TTC549 (cell line): ENCODE measurements at regions not wholly inside any gene's neighbourhood (a gene's known extent, or its start where the extent isn't known, plus 50 kb on each side); places are given as distances from the start of the nearest gene placed in this dataset.
A peak's percentile ranks its signal among the peaks of the same experiment; 100 is the strongest.

ENCODE experiments used
- FAIRE-seq: peaks from 2 replicates; lab custom pipeline; 2012; peaks lifted over from hg19 to GRCh38; lab: Jason Lieb, UNC

DNA sequence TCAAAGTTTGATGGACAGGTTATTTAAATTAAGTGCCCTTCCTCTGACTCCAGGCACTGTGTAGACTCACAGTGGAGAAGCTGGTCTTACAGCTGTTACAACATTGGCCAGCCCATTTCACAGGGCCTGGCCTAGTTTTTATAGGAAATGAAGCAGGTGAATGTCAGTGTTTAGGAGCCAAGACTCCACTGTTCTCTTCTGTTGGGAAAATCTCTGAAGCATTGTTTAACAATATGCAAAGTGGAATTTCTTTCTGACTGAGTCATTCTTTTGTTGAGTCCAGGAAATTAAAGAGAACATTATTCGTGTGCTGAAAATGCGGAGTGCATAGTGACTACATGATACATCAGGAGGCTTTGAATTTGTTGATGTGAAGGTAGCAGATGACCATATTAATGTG is 64.7 kb downstream of the ARRDC4 start:
- no peak for FAIRE-seq

DNA sequence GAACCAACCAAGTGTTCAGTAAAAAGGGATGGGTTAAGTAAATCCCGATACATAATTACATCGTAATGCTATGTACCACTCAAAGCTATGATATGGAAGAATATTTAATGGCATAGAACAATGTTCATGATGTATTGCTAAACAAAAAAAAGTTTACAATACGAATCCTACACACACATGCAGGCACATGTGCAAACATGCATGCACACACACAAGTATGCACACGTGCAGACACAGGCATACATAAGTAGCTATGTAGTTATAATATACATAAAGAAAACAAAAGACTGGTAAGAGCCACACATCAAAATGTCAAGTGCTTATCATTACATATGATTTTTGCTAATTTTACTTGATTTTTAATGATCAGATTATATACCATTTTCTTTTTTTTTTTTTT is 74.2 kb downstream of the ARRDC4 start:
- no peak for FAIRE-seq

DNA sequence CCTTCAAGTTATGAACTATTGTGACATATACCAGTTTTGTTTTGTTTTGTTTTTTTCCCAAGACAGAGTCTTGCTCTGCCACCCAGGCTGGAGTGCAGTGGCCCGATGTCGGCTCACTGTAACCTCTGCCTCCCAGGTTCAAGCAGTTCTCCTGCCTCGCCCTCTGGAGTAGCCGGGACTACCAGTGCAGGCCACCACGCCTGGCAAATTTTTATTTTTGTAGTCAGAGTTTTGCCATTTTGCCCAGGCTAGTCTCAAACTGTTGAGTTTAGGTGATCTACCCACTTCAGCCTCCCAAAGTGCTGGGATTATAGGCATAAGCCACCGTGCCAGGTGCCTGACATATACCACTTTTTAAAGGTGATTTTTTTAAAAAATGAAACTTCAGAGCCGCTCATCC is 74.6 kb downstream of the ARRDC4 start:
- no peak for FAIRE-seq

DNA sequence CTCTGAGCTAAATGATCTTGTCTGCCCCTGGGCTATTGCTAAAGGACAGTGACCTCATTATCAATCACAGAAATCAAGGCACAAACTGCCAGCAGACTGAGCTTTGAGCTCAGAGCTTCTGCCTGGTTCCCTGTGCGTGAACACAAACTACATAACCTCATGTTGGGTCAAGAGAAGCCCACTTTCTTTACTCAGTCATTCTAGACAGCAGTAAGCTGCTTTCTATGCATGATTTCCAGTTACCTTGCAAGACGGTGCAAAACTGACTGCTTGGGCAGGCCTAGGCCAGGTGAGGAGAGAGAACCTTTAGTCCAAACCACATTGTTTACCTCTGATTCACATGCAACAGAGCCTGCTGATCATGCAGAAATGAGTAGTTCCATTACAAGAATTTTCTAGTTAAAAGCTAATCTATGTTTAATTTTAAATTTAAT is 75.1 kb downstream of the ARRDC4 start:
- no peak for FAIRE-seq

DNA sequence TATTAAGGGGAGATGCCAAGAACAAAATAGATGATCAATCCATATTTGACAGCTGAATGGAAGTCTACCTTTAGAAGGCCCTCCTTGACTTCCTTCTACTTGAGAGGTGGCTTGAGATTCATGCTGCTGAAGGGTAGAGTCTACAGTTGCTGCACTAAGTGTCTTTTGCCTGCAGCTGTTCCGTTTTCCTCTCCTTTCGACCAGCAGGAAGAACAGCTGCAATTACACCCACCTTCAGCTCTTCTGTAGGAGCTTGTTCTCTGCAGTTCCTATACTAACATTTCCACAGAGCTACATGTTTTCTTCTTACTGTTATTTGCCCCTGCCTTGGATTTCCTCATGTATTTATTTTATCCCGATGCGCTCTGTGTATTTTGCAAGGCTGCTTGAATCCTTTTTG is 79.1 kb downstream of the ARRDC4 start:
- no peak for FAIRE-seq

DNA sequence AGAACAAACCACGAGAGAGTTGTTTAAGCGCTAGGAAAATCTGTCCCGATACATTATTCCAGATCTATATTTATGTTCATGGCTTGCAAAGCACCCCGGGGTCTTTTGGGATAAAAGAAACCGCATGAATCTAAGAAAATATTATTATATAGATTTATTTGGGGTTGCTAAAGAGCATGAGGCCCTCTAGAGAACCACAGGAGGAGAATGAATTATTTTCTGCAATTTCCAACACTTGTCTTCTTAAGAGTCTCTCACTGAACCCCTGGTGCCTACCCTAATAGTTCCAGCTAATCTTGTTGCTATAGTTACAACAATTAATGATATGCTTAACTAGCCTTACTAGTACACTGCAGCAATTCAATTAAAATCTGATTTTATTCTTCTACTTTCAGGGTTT is 79.6 kb downstream of the ARRDC4 start:
- FAIRE-seq: no peak

DNA sequence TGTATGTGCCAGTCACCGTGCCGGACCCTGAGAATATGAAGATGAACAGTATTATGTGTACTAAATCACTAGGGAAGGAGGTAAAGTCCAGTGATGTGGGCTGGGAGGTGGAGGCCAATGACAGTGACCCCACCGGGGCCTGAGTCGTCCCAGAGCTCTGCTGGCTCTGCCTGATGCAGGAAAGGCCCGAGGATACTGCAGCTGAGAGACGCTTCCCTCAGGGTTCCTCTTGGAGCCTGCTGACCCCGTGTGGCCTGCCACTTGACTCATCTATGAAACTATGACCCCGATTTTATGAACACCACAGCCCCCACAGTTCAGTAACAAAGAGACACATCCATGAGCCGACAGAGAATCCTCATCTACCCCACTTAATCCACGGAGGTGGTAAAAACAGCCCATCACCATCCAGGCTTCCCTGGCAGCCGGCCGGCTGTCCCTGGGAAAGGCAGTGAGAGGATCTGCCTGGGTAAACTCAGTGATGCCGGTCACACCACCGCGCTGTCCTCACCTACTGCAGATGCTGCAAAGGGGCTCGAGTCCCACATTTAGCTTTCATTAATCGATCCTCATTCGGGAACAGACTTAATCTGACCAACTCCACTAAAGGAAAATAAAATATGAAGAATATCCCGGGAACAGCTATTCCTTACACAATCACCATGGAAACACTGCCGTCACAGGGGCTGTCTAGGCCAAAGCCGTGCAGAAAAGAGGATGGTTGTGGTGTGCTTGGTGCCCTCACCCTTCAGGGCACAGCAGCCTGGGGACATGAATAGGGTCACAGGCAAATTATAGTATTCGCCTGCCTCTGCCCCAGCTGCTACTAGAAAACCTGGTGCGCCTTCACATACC is 82.9 kb downstream of the ARRDC4 start:
- no peak for FAIRE-seq

DNA sequence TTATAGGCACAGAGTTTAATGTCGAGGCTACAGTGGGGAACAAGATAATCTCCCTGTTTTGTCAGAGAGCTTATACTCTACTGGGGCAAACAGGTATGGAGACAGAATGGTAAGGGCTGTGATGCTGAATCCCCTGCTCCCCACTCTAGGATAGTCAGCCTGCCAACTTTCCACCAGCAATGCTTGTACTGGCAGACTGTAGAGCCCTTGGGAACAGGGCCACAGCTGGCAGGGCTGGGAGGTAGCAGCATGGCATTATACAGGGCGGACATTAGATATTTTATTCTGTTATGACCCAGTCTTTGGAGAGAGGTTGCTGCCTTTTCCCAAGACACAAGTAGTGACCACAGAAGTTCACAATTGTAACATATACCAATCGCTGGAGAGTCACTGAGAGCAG is 91.2 kb downstream of the ARRDC4 start:
- no peak for FAIRE-seq

DNA sequence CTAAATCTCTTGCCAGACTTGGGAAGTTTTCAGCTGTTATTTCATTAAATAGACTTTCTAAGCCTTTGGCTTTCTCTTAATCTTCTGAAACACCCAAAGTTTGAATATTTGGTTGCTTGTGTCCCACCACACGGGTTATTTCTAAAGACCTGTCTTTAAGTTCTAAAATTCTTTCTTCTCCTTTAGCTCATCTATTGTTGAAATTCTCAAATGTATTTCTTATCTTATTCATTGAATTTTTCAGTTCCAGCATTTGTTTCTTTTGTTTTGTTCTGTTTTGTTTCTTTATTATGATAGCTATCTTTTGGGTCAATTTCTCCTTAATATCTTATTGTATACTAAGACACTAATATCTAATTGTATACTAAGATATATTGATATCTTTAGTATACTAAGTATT is 97.0 kb downstream of the ARRDC4 start:
- FAIRE-seq: peak; percentile 41

DNA sequence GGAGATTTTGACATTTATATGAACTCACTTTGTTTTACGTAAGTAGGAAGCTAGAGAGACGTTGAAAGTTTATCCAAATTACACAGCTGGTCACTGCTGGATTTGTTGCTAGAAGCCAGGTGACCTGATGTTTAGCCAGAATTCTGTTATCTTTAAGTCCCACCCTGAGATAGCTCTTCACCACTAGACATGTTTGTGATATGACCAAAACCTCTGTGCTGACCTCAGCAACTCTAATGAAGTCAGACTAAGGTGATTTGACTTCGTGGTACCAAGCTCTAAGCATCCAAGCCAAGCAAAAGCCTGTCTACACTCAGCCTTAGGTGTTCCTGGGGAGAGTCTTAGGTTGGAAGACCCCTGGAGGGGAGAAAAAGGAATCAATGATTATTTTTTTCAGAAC is 102.4 kb downstream of the ARRDC4 start:
- no peak for FAIRE-seq

DNA sequence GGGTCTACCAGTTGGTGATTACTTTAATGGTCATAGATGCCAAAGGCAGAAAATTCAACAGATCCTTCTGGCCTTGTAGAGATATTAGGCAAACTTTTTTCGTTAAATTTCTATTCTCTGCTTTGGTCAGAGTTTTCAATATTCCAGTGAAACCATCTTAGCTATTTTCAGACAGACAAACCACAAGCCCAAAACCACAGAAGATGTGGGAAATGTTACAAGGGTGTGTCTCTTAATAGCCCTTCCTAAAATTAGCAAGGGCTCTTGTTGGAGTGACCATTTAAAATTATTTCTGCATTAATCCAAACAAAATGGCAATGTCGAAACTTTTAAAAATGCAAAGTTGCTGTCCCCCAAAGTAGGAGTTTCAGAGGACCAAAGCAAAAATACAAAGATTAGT is 102.8 kb downstream of the ARRDC4 start:
- FAIRE-seq: no peak

DNA sequence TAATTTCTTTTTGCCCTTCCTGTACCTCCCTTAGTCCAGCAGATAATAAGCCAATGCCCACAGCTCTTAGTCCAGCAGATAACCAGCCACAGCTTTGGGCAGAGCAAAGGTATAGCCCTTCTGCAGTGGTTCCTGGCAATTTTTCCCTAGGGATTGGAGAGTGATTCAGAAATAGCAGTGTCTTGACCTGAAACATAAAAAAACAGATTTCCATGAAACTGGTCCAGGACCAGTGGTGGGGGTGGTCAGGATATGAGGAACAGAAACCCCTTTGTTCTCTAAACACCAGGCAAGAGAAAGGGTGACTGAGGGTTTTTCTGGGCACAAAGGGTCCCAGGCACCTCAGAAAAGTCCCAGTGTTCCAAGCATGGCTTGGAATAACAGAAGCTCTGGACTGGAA is 103.4 kb downstream of the ARRDC4 start:
- FAIRE-seq: no peak

DNA sequence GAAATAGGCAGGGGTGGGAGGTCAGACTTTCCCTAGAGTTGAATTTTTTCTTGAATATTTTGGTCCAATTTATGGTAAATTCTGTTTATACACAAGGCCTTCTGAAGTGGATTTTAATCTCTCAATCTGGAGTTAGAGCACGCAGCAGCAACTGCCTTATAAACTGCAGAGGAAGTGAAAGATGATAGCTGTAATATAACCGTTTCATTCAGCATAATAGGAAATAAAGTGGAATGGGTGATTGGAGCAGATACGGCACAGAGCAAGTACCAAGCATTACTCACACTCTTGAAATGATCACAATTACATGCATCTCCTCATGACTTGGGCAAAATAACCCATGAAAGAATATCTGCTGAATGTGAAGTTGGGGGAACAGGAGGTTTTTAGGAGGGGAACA is 106.8 kb downstream of the ARRDC4 start:
- FAIRE-seq: no peak

DNA sequence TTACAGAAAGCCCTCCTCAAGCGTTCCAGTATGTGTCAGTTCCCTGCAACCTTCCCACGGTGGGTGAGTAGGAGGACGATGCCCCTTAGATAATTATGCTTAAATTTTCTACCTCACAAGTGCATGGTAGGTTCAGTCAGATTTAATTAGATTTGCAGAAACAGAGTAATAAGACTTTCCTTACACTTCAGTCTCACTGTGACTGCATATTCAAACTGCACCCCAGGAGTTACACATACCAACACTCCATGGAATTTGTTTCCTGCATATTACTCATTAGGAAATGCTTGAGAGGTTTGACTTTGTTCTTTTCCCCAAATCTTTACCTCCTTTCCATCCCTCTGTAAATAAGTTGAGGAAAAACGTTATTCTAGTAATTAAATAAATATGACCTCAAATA is 108.8 kb downstream of the ARRDC4 start:
- no peak for FAIRE-seq

DNA sequence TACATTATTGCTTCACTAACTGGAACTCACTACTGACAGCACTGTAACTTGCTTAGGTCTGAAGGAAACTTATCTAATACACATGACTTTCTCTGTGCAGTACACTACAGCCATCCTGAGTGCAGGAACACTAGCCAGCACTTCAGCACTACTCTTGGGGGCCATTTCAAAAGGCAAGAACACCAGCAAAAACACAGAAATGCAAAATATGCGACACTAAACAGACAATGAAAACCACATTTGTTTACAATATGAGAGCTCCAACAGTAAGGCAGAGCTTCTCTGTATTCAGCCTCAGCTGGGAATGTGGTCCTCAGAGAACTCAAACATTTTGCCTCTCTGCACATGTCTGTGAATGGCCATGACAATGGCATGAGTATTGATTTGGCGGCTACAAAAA is 109.6 kb downstream of the ARRDC4 start:
- no peak for FAIRE-seq

DNA sequence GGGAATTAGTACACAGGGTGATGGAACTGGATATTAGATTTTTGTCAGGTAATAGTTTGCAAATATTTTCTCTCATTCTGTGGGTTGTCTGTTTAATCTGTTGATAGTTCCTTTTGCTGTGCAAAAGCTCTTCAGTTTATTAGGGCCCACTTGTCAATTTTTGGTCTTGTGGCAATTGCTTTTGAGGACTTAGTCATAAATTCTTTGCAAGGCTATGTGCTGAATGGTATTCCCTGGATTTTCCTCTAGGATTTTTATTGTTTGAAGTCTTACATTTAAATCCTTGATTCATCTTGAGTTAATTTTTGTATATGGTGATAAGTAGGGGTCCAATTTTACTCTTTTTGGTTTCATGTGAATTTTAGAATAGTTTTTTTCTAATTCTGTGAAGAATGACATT is 111.3 kb downstream of the ARRDC4 start:
- FAIRE-seq: no peak

DNA sequence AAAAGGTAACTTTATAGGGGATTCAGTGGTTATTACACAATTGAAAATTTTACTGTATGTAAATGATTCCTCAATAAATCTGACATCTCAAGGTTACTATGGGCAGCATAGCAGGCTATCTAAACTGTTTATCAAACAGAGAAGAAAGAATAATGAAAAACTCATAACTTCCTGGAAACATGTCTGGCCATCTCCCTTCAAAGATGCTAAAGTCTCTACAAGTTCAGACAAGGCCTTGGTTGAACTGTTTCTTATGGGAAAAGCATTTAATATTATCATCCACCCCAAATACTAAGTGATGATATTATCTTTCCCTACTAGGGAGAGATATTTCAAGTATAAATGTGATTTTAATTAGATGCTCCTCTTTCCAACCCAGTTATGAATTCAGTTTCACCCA is 114.9 kb downstream of the ARRDC4 start:
- no peak for FAIRE-seq

DNA sequence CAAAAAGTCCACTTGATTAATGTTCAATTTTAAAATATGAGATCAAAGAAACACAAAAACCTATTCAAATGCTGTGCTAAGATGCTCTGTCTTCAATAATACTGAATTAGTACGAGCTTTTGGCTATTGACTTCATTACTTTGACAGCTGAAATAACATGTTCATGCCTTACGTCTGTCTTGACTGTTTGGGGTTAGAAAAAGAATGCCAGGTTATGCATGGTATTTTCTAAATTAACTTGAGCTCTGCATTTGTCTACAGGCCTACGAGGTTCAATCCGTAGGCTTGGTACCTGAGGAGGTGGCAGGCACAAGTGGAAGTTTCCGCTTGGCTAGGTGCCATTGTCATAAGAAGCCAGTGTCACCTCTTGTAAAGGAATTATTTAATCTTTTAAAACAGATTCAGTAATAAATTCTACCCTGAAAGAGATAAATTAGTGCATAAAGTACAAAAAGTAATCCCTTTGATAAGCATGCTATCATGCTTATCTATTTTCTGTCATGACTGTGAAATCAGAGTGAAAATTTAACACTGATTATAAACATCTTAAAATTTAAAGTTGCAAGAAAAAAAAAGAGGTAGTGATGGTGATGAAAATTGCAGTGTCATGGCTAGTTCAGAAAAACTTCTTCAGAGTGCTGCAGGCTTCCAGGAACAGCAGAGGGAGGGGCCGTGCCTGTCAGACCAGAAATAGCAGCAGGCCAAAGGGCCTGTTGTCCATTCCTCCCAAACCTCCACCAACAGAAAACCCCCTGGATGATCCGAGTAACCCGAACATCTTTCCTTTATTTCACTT is 115.7 kb downstream of the ARRDC4 start:
- no peak for FAIRE-seq

DNA sequence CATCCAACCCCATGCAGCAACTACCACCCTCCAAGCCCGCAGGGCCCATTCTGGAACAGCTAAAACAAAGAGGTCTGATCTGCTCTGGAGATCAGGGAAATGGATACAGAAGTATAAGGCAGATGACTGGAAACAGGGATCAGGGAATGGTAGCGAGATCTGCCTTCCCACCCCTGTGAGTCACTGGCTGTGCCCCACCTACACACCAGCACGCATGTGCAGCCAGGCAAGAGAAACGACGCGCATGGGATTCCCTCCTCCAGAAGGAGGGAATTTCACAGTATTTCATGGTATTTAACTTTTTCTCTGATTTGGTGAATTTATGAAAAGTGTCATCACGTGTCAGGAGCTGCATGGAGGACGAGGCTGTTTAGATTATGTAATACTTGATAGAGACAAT is 116.7 kb downstream of the ARRDC4 start:
- FAIRE-seq: no peak

DNA sequence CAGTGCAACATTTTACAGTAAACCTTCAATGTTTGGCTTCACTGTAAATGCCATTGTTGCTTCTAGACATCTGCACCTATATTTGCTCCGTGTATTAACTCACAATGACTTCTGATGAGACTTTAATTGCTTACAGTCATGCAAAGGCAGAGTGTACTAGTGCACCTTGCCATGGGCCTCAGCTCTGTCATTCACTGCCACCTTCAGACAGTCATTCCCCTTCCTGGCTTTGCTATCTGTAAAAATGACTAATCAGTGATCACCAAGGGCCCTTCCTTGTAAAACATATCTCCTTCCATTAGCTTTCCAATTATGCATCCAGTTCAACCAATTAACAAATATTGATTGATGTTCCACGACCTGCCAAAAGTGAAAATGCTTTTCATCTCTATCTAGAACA is 120.3 kb downstream of the ARRDC4 start:
- FAIRE-seq: no peak

DNA sequence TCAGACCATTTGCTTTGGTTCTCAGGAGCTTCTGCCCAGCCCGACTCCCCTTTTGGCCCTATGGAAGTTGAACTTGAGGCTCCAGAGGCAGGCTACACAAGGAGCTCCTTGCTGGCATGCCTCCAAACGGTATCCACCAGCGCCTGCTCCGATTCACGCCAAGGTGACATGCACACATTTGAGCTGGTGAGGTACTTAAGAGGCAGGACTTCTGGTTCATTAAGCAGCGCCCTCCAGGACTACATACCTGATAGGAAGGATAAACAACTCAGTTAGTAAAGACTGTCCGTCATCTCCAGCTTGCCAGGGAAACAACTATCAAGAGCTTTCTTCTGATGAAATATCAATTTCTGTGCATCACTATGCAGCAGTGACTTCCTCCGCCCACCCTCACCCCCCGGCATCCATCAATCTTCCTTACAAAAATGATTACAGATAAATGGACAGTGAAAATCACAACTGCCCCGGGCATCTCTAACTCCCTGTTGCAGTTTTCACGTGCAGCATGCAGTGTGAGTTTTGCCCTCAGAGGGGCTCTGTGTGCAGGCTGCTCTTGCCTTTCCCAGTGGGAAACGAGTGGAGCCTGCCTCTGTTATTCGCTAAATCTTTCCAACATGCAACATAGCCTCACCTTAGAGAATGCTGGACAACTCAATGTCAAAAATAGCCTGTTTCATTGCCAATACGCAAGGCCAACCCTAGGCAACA is 122.9 kb downstream of the ARRDC4 start:
- no peak for FAIRE-seq

DNA sequence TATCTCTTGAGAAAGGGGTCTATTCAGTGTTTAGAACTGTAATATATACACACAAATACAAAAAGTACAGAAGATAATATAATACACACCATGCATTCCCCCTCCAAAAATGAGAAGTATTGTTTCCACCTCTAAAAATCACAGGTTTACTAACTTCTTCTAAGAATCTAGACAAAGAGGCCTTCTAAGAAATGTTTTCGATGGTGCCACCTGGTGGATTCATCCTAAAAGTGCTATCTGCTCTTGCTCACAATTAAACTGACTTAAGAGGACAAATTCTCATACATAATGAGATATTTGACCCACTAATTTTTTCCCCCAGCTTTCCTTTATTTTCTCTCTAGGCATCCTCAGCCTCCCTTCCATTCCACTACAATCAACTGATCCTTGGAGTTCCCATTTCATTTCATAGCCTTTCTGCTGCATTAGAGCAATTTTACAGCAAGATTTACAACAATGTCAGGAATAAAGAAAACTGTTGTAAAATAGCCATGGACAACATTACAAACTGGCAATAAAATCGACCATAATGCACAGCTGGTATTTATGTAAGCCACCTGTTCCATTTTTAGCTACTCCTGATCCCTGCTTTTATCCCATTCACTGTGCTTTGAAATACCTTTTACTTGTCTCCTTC is 124.6 kb downstream of the ARRDC4 start:
- peak; percentile 33 for FAIRE-seq
